GM12874 (cell line): ENCODE measurements at regions not wholly inside any gene's neighbourhood (a gene's known extent, or its start where the extent isn't known, plus 50 kb on each side); places are given as distances from the start of the nearest gene placed in this dataset.

ENCODE experiments used
- CTCF ChIP-seq: IDR thresholded peaks from 2 replicates; pipeline ENCODE4 v1.5.1; 2011; ENCODE audit warnings: low read depth, mild to moderate bottlenecking, control low read depth, low read length, moderate library complexity; ENCODE audit not compliant: insufficient read depth

- TF ChIP-seq CTCF: no peak
These were observed 215.9 kb upstream of the TPRG1 start for GRCh38 chr3:188955919-188956318.

GRCh38 chr3:188956839-188957489, 214.8 kb upstream of the TPRG1 start:
- peak; percentile 54 for TF ChIP-seq CTCF

GRCh38 chr3:188959013-188959412, 212.8 kb upstream of the TPRG1 start:
- TF ChIP-seq CTCF: no peak

DNA sequence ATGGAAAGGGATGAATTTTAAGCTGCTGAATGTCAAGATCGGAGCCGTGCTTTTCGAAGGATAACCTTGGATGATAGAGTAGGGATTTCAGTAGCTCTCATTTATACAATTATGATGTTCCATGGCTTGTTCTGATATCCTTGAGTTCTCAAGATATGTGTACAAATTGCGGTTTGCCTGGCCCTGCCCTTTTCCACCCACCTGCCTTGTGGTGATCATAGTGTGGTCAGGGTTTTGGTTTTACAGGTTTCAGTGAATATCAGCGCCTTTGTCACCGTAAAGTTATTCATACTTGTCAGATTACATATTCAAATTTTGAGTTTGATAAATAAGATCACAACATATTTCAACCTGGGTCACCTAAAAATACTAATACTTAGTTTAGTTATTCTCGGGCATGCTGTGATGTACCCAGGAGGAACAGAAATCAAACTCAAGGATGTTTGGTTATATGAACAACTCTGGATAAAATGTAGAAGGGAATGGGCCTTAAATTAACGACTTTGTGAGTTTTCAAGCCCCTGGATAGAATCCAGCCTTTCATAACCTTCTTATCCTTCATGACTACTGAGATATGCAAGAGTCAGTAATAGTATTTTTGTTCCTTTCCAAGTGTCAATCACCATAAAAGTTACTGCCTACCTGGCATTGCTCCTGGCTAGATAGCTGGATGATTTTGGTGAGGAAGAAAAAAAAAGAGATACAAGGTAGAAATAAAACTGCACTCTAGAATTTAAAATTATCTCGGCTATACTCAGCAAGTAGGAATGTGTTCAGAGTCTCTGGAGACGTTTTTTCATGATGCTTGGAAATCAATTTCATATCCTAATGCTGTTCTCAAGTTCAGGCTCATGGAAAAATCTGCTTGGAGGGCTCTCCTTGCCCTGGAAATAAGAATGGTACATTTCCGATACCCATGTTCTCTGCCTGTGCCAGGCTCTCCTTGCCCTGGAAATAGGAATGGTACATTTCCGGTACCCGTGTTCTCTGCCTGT, 209.2 kb upstream of the TPRG1 start:
- TF ChIP-seq CTCF: no peak

DNA sequence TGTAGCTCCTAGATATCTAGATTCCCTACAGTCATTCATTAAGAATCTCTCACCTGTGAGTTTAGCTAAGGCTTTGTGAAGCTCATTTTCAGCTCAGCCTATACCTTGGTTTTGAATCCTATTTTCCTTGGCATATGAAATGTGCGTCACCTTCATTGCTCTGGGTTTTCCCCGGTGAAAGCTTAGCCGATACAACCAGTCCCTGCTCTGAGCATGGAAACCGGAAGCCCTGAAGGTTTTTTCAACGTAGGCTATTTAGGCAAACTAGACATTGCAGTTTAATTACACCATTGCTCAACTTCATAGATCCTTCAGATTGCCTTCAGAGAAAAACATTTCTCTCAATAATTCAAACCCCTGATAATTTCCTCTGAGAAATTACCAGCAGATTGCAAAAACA, 206.8 kb upstream of the TPRG1 start:
- no peak for TF ChIP-seq CTCF

GRCh38 chr3:188972310-188972709, 199.5 kb upstream of the TPRG1 start:
- no peak for TF ChIP-seq CTCF

DNA sequence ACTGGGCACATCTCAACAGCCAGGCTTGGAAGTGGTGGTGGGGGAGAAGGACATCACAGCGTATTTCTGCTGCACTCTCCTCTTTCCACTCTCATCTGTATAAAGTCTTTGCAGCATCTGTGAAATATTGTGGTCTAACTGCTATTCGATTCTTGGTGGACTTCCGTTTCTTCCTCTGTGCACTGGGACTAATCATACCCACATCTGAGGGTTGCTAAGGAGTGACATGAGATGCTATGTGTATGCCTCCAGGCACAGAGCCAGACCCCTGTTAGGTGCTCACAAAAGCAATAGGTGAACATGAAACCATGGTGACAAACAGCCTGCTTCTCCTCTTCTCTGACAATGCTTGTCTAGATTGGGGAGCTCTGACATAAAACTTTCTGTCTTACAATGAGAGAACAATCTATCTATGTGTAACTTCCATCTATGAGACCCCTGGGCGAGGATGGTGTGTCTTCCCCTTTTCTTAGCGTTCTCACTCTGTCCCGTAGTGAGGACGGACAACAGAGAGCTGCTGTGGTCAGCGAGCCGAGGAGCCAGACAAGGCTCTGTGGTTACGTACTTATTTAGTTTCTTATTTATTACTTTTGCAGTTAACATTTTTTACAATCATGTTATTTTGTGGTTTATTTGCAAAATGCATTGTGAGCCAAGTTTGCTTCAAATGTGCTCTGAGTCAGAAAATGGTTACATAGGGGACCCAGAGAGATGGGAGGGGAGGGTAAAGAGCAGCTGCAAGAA, 196.7 kb upstream of the TPRG1 start:
- TF ChIP-seq CTCF: no peak
